WERI-Rb-1 (cell line): ENCODE measurements at regions not wholly inside any gene's neighbourhood (a gene's known extent, or its start where the extent isn't known, plus 50 kb on each side); places are given as distances from the start of the nearest gene placed in this dataset.

Experiments
- DNase-seq: peaks from one replicate; pipeline ENCODE4 v3.0.0-alpha.2; 2020
- H3K27ac ChIP-seq: fragments of 250-450 bp; sonication (Bioruptor Pico); 2 replicates; pipeline ENCODE4 v1.5.1; 2020; ENCODE audit warnings: mild to moderate bottlenecking, moderate library complexity
- H3K27me3 ChIP-seq: fragments of 250-450 bp; sonication (Bioruptor Pico); 2 replicates; pipeline ENCODE4 v1.5.1; 2021; ENCODE audit warnings: mild to moderate bottlenecking, low read depth, moderate library complexity; ENCODE audit not compliant: insufficient read depth, severe bottlenecking
- H3K36me3 ChIP-seq: fragments of 250-450 bp; sonication (Bioruptor Pico); 2 replicates; pipeline ENCODE4 v1.5.1; 2020; ENCODE audit warnings: mild to moderate bottlenecking, moderate library complexity
- H3K4me3 ChIP-seq: 2 replicates; pipeline ENCODE4 v1.5.1; 2011; ENCODE audit warnings: low read depth, mild to moderate bottlenecking, control low read depth, low read length
- H3K9me3 ChIP-seq: fragments of 250-450 bp; sonication (Bioruptor Pico); 2 replicates; pipeline ENCODE4 v1.5.1; 2021; ENCODE audit warnings: mild to moderate bottlenecking, moderate library complexity; ENCODE audit not compliant: severe bottlenecking
- CTCF ChIP-seq: IDR thresholded peaks from 2 replicates; pipeline ENCODE4 v1.5.1; 2011; ENCODE audit warnings: low read depth, mild to moderate bottlenecking, control low read depth, inconsistent platforms, low read length

DNA sequence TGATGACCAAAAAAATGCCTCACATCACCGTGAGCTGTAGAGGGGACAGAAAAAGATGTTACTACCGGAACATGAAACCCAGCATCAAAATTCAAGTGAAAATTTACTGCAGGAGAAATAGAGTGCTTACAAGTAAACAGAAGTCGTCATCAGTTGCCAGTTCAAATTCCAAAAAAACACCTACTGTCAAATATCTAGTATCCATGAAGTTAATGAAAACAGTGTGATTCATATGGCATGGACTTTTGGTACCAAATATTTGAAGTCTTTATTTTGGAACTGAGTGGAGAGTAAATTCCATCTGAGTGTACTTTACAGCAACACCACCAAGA lies 388.9 kb upstream of the SPOCK3 start:
- DNase-seq, result no peak
- no peaks in the 10 kb centered on the region for H3K36me3 ChIP-seq
- H3K4me3 ChIP-seq, result no peak overlapping the region
- no peak for TF ChIP-seq CTCF
- no peak overlapping the region for H3K27ac ChIP-seq
- H3K9me3 ChIP-seq, result no peaks in the 10 kb centered on the region
- no peaks in the 10 kb centered on the region for H3K27me3 ChIP-seq

DNA sequence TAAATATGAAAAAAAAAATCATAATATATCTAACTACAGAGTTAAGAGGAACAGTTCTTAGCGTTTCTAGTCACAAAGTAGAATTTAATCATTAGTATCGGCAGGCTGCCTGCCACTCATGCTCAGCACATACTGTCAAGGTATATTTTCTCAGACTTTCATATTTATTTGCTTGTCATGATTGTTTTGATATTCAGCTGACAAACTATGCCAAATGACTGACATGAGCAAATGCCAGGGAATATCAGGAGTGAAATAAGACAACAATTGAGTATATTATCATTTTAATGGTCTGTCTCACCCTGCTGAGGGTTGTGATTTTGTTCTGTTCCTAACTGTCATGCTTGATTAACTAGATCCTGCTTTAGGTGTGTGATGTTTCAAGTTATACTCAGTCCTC lies 395.0 kb upstream of the SPOCK3 start:
- Histone ChIP-seq H3K27ac (no peak overlapping the region), H3K4me3 (no peak overlapping the region), H3K36me3 (no peaks in the 10 kb centered on the region), H3K27me3 (no peaks in the 10 kb centered on the region), H3K9me3 (no peaks in the 10 kb centered on the region)
- no peak for DNase-seq
- TF ChIP-seq CTCF, result no peak

DNA sequence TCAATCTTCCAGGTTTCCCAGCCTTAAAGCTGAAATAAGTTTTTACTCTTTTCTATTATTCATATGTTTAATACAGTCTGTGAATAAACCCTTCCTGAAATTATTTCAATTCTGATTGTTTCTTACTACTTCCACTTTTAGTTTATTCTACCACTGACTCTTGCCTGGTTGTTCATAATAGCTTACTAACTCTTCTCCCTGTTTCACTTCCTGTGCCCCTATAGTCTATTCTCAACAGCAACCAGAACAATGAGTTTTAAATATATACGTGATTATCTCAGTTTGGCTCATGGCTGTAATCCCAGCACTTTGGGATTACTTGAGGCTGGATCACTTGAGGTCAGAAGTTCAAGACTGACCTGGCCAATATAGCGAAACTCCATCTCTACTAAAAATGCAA lies 408.0 kb upstream of the SPOCK3 start:
- H3K36me3 ChIP-seq, result no peaks in the 10 kb centered on the region
- H3K9me3 ChIP-seq, result no peaks in the 10 kb centered on the region
- H3K27ac ChIP-seq, result no peak overlapping the region
- DNase-seq, result no peak
- H3K27me3 ChIP-seq, result no peaks in the 10 kb centered on the region
- no peak overlapping the region for H3K4me3 ChIP-seq
- TF ChIP-seq CTCF, result no peak

GRCh38 chr4:167645358-167645757 lies 411.1 kb upstream of the SPOCK3 start:
- DNase-seq, result no peak
- no peaks in the 10 kb centered on the region for H3K9me3 ChIP-seq
- H3K36me3 ChIP-seq, result no peaks in the 10 kb centered on the region
- H3K27me3 ChIP-seq, result no peaks in the 10 kb centered on the region
- no peak overlapping the region for H3K27ac ChIP-seq
- no peak for TF ChIP-seq CTCF
- no peak overlapping the region for H3K4me3 ChIP-seq

DNA sequence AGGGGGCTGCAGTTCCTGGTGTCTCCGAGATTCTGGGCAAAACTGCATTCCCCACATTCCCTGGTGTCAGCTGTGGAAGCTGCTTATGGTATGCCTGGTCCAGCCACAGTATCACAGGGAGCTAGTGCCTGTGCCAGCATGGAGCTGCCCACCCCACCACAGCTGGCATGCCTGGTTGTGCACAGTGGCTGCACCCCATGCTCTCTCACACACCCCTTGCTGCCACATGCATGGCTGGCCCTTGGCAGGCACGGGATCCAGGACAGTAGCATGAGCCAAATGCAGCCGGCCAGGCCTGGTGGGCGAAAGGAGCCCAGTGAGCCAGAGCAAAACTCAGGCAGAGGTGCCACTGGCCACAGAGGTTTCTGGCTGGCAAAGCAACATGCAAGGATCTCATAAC lies 418.0 kb upstream of the SPOCK3 start:
- Histone ChIP-seq H3K27ac (no peak overlapping the region), H3K27me3 (no peaks in the 10 kb centered on the region), H3K36me3 (no peaks in the 10 kb centered on the region), H3K9me3 (peaks cover 3% of the 10 kb centered on the region), H3K4me3 (no peak overlapping the region)
- TF ChIP-seq CTCF, result no peak
- DNase-seq, result no peak

GRCh38 chr4:167688660-167689142 lies 403.6 kb upstream of the ANXA10 start:
- no peaks in the 10 kb centered on the region for H3K27me3 ChIP-seq
- DNase-seq, result no peak
- H3K27ac ChIP-seq, result no peak overlapping the region
- no peak for TF ChIP-seq CTCF
- no peaks in the 10 kb centered on the region for H3K36me3 ChIP-seq
- H3K9me3 ChIP-seq, result no peaks in the 10 kb centered on the region
- H3K4me3 ChIP-seq, result no peak overlapping the region
